Central memory CD8-positive, alpha-beta T cell (primary cell): ENCODE measurements at regions not wholly inside any gene's neighbourhood (a gene's known extent, or its start where the extent isn't known, plus 50 kb on each side); places are given as distances from the start of the nearest gene placed in this dataset.

ENCODE experiments used
- ATAC-seq: fragments of 150-1000 bp; cut with Tn5 transposase; replicated peaks from 2 replicates; pipeline ENCODE4 v1.10.0; 2022; ENCODE audit warnings: mild to moderate bottlenecking, moderate FRiP score, moderate number of reproducible peaks; ENCODE audit not compliant: poor library complexity, severe bottlenecking; ENCODE audit errors: extremely low read depth
- DNase-seq, 2 donors: peaks; one replicate each; pipeline ENCODE4 v3.0.0; 2021; ENCODE audit warnings: low spot score in 2 of 2
- H3K27ac Mint-ChIP-seq: one replicate; pipeline ENCODE4 v1.8.0; 2022; ENCODE audit warnings: low read depth, mild to moderate bottlenecking, moderate library complexity, mixed read lengths
- H3K27me3 Mint-ChIP-seq: one replicate; pipeline ENCODE4 v1.8.0; 2022; ENCODE audit warnings: mixed read lengths
- H3K36me3 Mint-ChIP-seq: one replicate; pipeline ENCODE4 v1.8.0; 2022; ENCODE audit warnings: mild to moderate bottlenecking, moderate library complexity, mixed read lengths; ENCODE audit not compliant: insufficient read depth
- H3K4me1 Mint-ChIP-seq: one replicate; pipeline ENCODE4 v1.8.0; 2022; ENCODE audit warnings: mixed read lengths
- H3K4me3 Mint-ChIP-seq: one replicate; pipeline ENCODE4 v1.8.0; 2022; ENCODE audit warnings: mild to moderate bottlenecking, moderate library complexity, mixed read lengths
- H3K9me3 Mint-ChIP-seq: one replicate; pipeline ENCODE4 v1.8.0; 2022; ENCODE audit warnings: mixed read lengths

GRCh38 chr12:18919871-18920511, 182.1 kb downstream of the CAPZA3 start:
- Mint-ChIP-seq H3K4me1 (no peaks in the 10 kb centered on the region), H3K9me3 (no peaks in the 10 kb centered on the region), H3K36me3 (peaks cover 2% of the 10 kb centered on the region), H3K27ac (no peak overlapping the region), H3K4me3 (no peak overlapping the region), H3K27me3 (peaks cover 4% of the 10 kb centered on the region)
- DNase-seq (no peak), ATAC-seq (no peak)

- ATAC-seq (no peak), DNase-seq (no peak)
- Mint-ChIP-seq H3K27ac (no peak overlapping the region), H3K27me3 (peaks cover 15% of the 10 kb centered on the region), H3K4me3 (no peak overlapping the region), H3K9me3 (no peaks in the 10 kb centered on the region), H3K36me3 (peaks cover 2% of the 10 kb centered on the region), H3K4me1 (no peaks in the 10 kb centered on the region)
Measured at GRCh38 chr12:18922851-18923250, 184.9 kb downstream of the CAPZA3 start.

- no peaks in the 10 kb centered on the region for H3K9me3 Mint-ChIP-seq
- peaks cover 2% of the 10 kb centered on the region for H3K36me3 Mint-ChIP-seq
- H3K27me3 Mint-ChIP-seq, result peaks cover 15% of the 10 kb centered on the region
- no peak overlapping the region for H3K27ac Mint-ChIP-seq
- DNase-seq (no peak), ATAC-seq (no peak)
- no peaks in the 10 kb centered on the region for H3K4me1 Mint-ChIP-seq
- H3K4me3 Mint-ChIP-seq, result no peak overlapping the region
Measured at GRCh38 chr12:18923721-18924120, 185.8 kb downstream of the CAPZA3 start.

- no peaks in the 10 kb centered on the region for H3K4me1 Mint-ChIP-seq
- DNase-seq, result no peak
- H3K9me3 Mint-ChIP-seq, result peaks cover 13% of the 10 kb centered on the region
- H3K27me3 Mint-ChIP-seq, result peaks cover 15% of the 10 kb centered on the region
- no peak overlapping the region for H3K4me3 Mint-ChIP-seq
- no peak for ATAC-seq
- H3K36me3 Mint-ChIP-seq, result peaks cover 2% of the 10 kb centered on the region
- no peak overlapping the region for H3K27ac Mint-ChIP-seq
Measured at GRCh38 chr12:18926188-18926587, 188.3 kb downstream of the CAPZA3 start.

GRCh38 chr12:18932211-18932610, 194.3 kb downstream of the CAPZA3 start:
- Mint-ChIP-seq H3K36me3 (no peaks in the 10 kb centered on the region), H3K27me3 (peaks cover 12% of the 10 kb centered on the region), H3K27ac (no peak overlapping the region), H3K4me1 (no peaks in the 10 kb centered on the region), H3K4me3 (no peak overlapping the region), H3K9me3 (peaks cover 13% of the 10 kb centered on the region)
- ATAC-seq, result no peak
- no peak for DNase-seq

- peaks cover 12% of the 10 kb centered on the region for H3K27me3 Mint-ChIP-seq
- no peak for ATAC-seq
- no peak for DNase-seq
- H3K36me3 Mint-ChIP-seq, result no peaks in the 10 kb centered on the region
- H3K9me3 Mint-ChIP-seq, result peaks cover 13% of the 10 kb centered on the region
- H3K4me1 Mint-ChIP-seq, result no peaks in the 10 kb centered on the region
- no peak overlapping the region for H3K4me3 Mint-ChIP-seq
- no peak overlapping the region for H3K27ac Mint-ChIP-seq
Measured at GRCh38 chr12:18932715-18933114, 194.8 kb downstream of the CAPZA3 start.

GRCh38 chr12:18935371-18935965, 194.1 kb upstream of the PLEKHA5 start:
- no peak overlapping the region for H3K4me3 Mint-ChIP-seq
- no peak overlapping the region for H3K27ac Mint-ChIP-seq
- peaks cover 6% of the 10 kb centered on the region for H3K9me3 Mint-ChIP-seq
- no peaks in the 10 kb centered on the region for H3K4me1 Mint-ChIP-seq
- ATAC-seq (no peak), DNase-seq (no peak)
- peaks cover 21% of the 10 kb centered on the region for H3K27me3 Mint-ChIP-seq
- H3K36me3 Mint-ChIP-seq, result no peaks in the 10 kb centered on the region

- Mint-ChIP-seq H3K27ac (no peak overlapping the region), H3K4me1 (no peaks in the 10 kb centered on the region), H3K9me3 (no peaks in the 10 kb centered on the region), H3K36me3 (no peaks in the 10 kb centered on the region), H3K4me3 (no peak overlapping the region), H3K27me3 (peaks cover 31% of the 10 kb centered on the region)
- no peak for DNase-seq
- ATAC-seq, result no peak
Measured at GRCh38 chr12:18939051-18939450, 190.5 kb upstream of the PLEKHA5 start.

- no peak for ATAC-seq
- Mint-ChIP-seq H3K4me1 (no peaks in the 10 kb centered on the region), H3K4me3 (no peak overlapping the region), H3K9me3 (no peaks in the 10 kb centered on the region), H3K27ac (no peak overlapping the region), H3K36me3 (no peaks in the 10 kb centered on the region), H3K27me3 (peaks cover 38% of the 10 kb centered on the region)
- no peak for DNase-seq
Measured at GRCh38 chr12:18942669-18943068, 186.9 kb upstream of the PLEKHA5 start.

GRCh38 chr12:18943200-18943599, 186.3 kb upstream of the PLEKHA5 start:
- no peaks in the 10 kb centered on the region for H3K36me3 Mint-ChIP-seq
- no peak for DNase-seq
- no peaks in the 10 kb centered on the region for H3K9me3 Mint-ChIP-seq
- H3K4me3 Mint-ChIP-seq, result no peak overlapping the region
- no peaks in the 10 kb centered on the region for H3K4me1 Mint-ChIP-seq
- H3K27me3 Mint-ChIP-seq, result peaks cover 38% of the 10 kb centered on the region
- no peak overlapping the region for H3K27ac Mint-ChIP-seq
- no peak for ATAC-seq

- Mint-ChIP-seq H3K4me3 (no peak overlapping the region), H3K27ac (no peak overlapping the region), H3K9me3 (peaks cover 5% of the 10 kb centered on the region), H3K4me1 (no peaks in the 10 kb centered on the region), H3K36me3 (no peaks in the 10 kb centered on the region), H3K27me3 (peaks cover 22% of the 10 kb centered on the region)
- no peak for DNase-seq
- no peak for ATAC-seq
Measured at GRCh38 chr12:18946106-18946505, 183.4 kb upstream of the PLEKHA5 start.

- H3K4me3 Mint-ChIP-seq, result no peak overlapping the region
- H3K27me3 Mint-ChIP-seq, result peaks cover 30% of the 10 kb centered on the region
- H3K9me3 Mint-ChIP-seq, result peaks cover 5% of the 10 kb centered on the region
- ATAC-seq (no peak), DNase-seq (no peak)
- H3K36me3 Mint-ChIP-seq, result no peaks in the 10 kb centered on the region
- no peaks in the 10 kb centered on the region for H3K4me1 Mint-ChIP-seq
- H3K27ac Mint-ChIP-seq, result no peak overlapping the region
Measured at GRCh38 chr12:18951218-18951617, 178.3 kb upstream of the PLEKHA5 start.

GRCh38 chr12:18953505-18953904, 176.0 kb upstream of the PLEKHA5 start:
- Mint-ChIP-seq H3K4me3 (no peak overlapping the region), H3K9me3 (peaks cover 5% of the 10 kb centered on the region), H3K36me3 (no peaks in the 10 kb centered on the region), H3K27ac (no peak overlapping the region), H3K27me3 (peaks cover 21% of the 10 kb centered on the region), H3K4me1 (no peaks in the 10 kb centered on the region)
- ATAC-seq (no peak), DNase-seq (no peak)
